ENCODE measurements at regions not wholly inside any gene's neighbourhood (a gene's known extent, or its start where the extent isn't known, plus 50 kb on each side); places are given as distances from the start of the nearest gene placed in this dataset.

DNA sequence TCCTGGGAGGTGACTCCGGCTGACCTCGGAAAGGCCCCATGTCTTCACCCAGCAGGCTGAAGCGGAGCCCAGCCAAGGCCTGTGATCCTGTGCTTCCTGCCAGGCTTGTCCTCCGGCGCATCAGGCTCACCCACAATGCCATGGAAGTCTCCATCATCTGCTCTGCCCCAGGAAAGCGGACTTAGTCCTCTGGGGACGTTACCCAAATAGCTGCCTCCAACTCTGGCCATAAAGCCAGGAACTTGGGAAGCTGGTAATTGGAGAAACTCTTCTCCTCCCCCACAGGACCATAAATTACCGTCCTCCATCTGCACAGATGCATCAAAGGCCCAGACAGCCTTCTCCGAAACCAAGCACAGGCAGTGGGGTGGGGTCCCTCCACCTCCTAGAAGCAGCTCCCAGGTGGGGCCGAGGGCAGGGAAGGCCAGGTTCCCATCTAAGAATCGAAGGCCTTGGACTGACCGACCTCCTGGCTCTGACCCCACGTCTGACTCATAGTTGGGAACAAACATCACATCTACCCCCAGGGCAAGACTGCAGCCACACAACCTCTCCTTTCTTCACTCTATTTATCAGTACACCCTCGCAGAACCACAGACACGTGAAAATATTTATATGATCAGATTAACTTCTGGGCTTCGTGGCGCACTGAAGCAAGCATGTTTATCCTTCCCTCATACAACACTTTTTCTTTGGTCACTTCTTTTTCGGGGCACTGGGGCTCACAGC lies 56.4 kb downstream of the PITPNM2 start (continued):
- TF ChIP-seq, protein P1, sequence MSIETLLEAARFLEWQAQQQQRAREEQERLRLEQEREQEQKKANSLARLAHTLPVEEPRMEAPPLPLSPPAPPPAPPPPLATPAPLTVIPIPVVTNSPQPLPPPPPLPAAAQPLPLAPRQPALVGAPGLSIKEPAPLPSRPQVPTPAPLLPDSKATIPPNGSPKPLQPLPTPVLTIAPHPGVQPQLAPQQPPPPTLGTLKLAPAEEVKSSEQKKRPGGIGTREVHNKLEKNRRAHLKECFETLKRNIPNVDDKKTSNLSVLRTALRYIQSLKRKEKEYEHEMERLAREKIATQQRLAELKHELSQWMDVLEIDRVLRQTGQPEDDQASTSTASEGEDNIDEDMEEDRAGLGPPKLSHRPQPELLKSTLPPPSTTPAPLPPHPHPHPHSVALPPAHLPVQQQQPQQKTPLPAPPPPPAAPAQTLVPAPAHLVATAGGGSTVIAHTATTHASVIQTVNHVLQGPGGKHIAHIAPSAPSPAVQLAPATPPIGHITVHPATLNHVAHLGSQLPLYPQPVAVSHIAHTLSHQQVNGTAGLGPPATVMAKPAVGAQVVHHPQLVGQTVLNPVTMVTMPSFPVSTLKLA (IDR thresholded peaks at IDR 0.05) = no peak
- TF ChIP-seq GTF2F1 (IDR thresholded peaks at IDR 0.05; ENCODE audit: low read length) = no peak
- 0 out of 2 replicates have a peak, but pooled peaks have one; percentile 19 for TF ChIP-seq FOXK1 (CRISPR knock-in tag; IDR thresholded peaks at IDR 0.05; ENCODE audit: borderline replicate concordance, low read depth)
- TF ChIP-seq ZNF605 (CRISPR knock-in tag; IDR thresholded peaks at IDR 0.05) = no peak
- TF ChIP-seq ZNF234 (CRISPR knock-in tag; conservative IDR thresholded peaks at IDR 0.05) = no peak
- TF ChIP-seq HDAC1 (CRISPR knock-in tag; IDR thresholded peaks at IDR 0.05) = no peak
- TF ChIP-seq, protein P2, sequence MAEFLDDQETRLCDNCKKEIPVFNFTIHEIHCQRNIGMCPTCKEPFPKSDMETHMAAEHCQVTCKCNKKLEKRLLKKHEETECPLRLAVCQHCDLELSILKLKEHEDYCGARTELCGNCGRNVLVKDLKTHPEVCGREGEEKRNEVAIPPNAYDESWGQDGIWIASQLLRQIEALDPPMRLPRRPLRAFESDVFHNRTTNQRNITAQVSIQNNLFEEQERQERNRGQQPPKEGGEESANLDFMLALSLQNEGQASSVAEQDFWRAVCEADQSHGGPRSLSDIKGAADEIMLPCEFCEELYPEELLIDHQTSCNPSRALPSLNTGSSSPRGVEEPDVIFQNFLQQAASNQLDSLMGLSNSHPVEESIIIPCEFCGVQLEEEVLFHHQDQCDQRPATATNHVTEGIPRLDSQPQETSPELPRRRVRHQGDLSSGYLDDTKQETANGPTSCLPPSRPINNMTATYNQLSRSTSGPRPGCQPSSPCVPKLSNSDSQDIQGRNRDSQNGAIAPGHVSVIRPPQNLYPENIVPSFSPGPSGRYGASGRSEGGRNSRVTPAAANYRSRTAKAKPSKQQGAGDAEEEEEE (CRISPR knock-in tag; IDR thresholded peaks at IDR 0.05; ENCODE audit: borderline replicate concordance) = no peak
- 0 out of 2 replicates have a peak, but pooled peaks have one; percentile 49 for TF ChIP-seq ZBTB7B (CRISPR knock-in tag; IDR thresholded peaks at IDR 0.05)
- TF ChIP-seq DMAP1 (CRISPR knock-in tag; IDR thresholded peaks at IDR 0.05) = no peak
- TF ChIP-seq, protein P3, sequence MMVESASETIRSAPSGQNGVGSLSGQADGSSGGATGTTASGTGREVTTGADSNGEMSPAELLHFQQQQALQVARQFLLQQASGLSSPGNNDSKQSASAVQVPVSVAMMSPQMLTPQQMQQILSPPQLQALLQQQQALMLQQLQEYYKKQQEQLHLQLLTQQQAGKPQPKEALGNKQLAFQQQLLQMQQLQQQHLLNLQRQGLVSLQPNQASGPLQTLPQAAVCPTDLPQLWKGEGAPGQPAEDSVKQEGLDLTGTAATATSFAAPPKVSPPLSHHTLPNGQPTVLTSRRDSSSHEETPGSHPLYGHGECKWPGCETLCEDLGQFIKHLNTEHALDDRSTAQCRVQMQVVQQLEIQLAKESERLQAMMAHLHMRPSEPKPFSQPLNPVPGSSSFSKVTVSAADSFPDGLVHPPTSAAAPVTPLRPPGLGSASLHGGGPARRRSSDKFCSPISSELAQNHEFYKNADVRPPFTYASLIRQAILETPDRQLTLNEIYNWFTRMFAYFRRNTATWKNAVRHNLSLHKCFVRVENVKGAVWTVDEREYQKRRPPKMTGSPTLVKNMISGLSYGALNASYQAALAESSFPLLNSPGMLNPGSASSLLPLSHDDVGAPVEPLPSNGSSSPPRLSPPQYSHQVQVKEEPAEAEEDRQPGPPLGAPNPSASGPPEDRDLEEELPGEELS (CRISPR knock-in tag; IDR thresholded peaks at IDR 0.05) = peak; percentile 47
- TF ChIP-seq ZC3H4 (CRISPR knock-in tag; IDR thresholded peaks at IDR 0.05; ENCODE audit: borderline replicate concordance) = no peak
- TF ChIP-seq, protein P4, sequence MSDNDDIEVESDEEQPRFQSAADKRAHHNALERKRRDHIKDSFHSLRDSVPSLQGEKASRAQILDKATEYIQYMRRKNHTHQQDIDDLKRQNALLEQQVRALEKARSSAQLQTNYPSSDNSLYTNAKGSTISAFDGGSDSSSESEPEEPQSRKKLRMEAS (IDR thresholded peaks at IDR 0.05) = no peak
- TF ChIP-seq, protein P5, sequence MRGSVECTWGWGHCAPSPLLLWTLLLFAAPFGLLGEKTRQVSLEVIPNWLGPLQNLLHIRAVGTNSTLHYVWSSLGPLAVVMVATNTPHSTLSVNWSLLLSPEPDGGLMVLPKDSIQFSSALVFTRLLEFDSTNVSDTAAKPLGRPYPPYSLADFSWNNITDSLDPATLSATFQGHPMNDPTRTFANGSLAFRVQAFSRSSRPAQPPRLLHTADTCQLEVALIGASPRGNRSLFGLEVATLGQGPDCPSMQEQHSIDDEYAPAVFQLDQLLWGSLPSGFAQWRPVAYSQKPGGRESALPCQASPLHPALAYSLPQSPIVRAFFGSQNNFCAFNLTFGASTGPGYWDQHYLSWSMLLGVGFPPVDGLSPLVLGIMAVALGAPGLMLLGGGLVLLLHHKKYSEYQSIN (CRISPR knock-in tag; IDR thresholded peaks at IDR 0.05; ENCODE audit: borderline replicate concordance) = no peak
- TF ChIP-seq, protein P6, sequence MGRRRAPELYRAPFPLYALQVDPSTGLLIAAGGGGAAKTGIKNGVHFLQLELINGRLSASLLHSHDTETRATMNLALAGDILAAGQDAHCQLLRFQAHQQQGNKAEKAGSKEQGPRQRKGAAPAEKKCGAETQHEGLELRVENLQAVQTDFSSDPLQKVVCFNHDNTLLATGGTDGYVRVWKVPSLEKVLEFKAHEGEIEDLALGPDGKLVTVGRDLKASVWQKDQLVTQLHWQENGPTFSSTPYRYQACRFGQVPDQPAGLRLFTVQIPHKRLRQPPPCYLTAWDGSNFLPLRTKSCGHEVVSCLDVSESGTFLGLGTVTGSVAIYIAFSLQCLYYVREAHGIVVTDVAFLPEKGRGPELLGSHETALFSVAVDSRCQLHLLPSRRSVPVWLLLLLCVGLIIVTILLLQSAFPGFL (CRISPR knock-in tag; IDR thresholded peaks at IDR 0.05) = no peak
- TF ChIP-seq CAMTA2 (CRISPR knock-in tag; IDR thresholded peaks at IDR 0.05; ENCODE audit: borderline replicate concordance) = no peak
- TF ChIP-seq, protein P7, sequence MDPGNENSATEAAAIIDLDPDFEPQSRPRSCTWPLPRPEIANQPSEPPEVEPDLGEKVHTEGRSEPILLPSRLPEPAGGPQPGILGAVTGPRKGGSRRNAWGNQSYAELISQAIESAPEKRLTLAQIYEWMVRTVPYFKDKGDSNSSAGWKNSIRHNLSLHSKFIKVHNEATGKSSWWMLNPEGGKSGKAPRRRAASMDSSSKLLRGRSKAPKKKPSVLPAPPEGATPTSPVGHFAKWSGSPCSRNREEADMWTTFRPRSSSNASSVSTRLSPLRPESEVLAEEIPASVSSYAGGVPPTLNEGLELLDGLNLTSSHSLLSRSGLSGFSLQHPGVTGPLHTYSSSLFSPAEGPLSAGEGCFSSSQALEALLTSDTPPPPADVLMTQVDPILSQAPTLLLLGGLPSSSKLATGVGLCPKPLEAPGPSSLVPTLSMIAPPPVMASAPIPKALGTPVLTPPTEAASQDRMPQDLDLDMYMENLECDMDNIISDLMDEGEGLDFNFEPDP (CRISPR knock-in tag; conservative IDR thresholded peaks at IDR 0.05) = no peak
- TF ChIP-seq, protein P8, sequence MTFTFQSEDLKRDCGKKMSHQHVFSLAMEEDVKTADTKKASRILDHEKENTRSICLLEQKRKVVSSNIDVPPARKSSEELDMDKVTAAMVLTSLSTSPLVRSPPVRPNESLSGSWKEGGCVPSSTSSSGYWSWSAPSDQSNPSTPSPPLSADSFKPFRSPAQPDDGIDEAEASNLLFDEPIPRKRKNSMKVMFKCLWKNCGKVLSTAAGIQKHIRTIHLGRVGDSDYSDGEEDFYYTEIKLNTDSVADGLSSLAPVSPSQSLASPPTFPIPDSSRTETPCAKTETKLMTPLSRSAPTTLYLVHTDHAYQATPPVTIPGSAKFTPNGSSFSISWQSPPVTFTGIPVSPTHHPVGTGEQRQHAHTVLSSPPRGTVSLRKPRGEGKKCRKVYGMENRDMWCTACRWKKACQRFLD (CRISPR knock-in tag; IDR thresholded peaks at IDR 0.05; ENCODE audit: borderline replicate concordance) = no peak

All from HepG2 (cell line).